Neural cell (in vitro differentiated cells): ENCODE measurements at regions not wholly inside any gene's neighbourhood (a gene's known extent, or its start where the extent isn't known, plus 50 kb on each side); places are given as distances from the start of the nearest gene placed in this dataset.

Source experiments
- H2AFZ ChIP-seq: fragments of 200-600, 300-800 bp; sonication (generic), shearing (Covaris generic); 2 replicates; pipeline ENCODE4 v1.6.0; 2014; ENCODE audit warnings: low read depth, mild to moderate bottlenecking, antibody characterized with exemption, low read length, moderate library complexity
- H3F3A ChIP-seq: fragments of 200-600 bp; shearing (Covaris generic); 2 replicates; pipeline ENCODE4 v1.6.1; 2016; ENCODE audit warnings: mild to moderate bottlenecking, moderate library complexity, mixed read lengths, antibody characterized with exemption, low read length; ENCODE audit not compliant: insufficient read depth, poor library complexity, severe bottlenecking
- H3K27ac ChIP-seq: fragments of 200-600, 300-800 bp; sonication (generic), shearing (Covaris generic); 2 replicates; pipeline ENCODE4 v1.5.1; 2014; ENCODE audit warnings: mild to moderate bottlenecking, low read length, moderate library complexity
- H3K27me3 ChIP-seq: fragments of 300-800, 200-600 bp; sonication (generic), shearing (Covaris generic); 2 replicates; pipeline ENCODE4 v1.6.0; 2014; ENCODE audit warnings: mild to moderate bottlenecking, low read depth, low read length, moderate library complexity; ENCODE audit not compliant: insufficient read depth
- H3K36me3 ChIP-seq: fragments of 300-800, 200-600 bp; sonication (generic), shearing (Covaris generic); 2 replicates; pipeline ENCODE4 v1.5.1; 2014; ENCODE audit warnings: mild to moderate bottlenecking, antibody characterized with exemption, low read length, moderate library complexity; ENCODE audit not compliant: insufficient read depth
- H3K4me2 ChIP-seq: fragments of 300-800, 200-600 bp; sonication (generic), shearing (Covaris generic); 2 replicates; pipeline ENCODE4 v1.6.0; 2014; ENCODE audit warnings: mild to moderate bottlenecking, low read length
- H3K4me3 ChIP-seq: fragments of 300-800, 200-600 bp; sonication (generic), shearing (Covaris generic); 2 replicates; pipeline ENCODE4 v1.5.1; 2014; ENCODE audit warnings: mild to moderate bottlenecking, low read length, moderate library complexity
- H3K79me2 ChIP-seq: fragments of 200-600 bp; shearing (Covaris generic); replicated peaks from 2 replicates; pipeline ENCODE4 v1.6.0; 2014; ENCODE audit warnings: mild to moderate bottlenecking, low read length, moderate library complexity; ENCODE audit not compliant: insufficient read depth
- H3K9ac ChIP-seq: fragments of 300-800, 200-600 bp; sonication (generic), shearing (Covaris generic); 2 replicates; pipeline ENCODE4 v1.6.1; 2016; ENCODE audit warnings: mild to moderate bottlenecking, low read length, mixed read lengths
- H3K9me2 ChIP-seq: fragments of 200-600 bp; shearing (Covaris generic); 2 replicates; pipeline ENCODE4 v1.6.1; 2016; ENCODE audit warnings: mild to moderate bottlenecking, low read length, mixed read lengths; ENCODE audit not compliant: insufficient read depth
- H3K9me3 ChIP-seq: fragments of 200-600, 300-800 bp; sonication (generic), shearing (Covaris generic); 2 replicates; pipeline ENCODE4 v1.6.1; 2016; ENCODE audit warnings: mild to moderate bottlenecking, mixed run types, low read length, moderate library complexity, mixed read lengths
- H4K20me1 ChIP-seq: fragments of 200-600 bp; shearing (Covaris generic); 2 replicates; pipeline ENCODE4 v1.6.1; 2016; ENCODE audit warnings: mild to moderate bottlenecking, mixed run types; ENCODE audit not compliant: insufficient read depth
- CTCF ChIP-seq: fragments of 450-650 bp; IDR thresholded peaks from 2 replicates; pipeline ENCODE4 v1.5.1; 2014; ENCODE audit warnings: antibody characterized with exemption, mild to moderate bottlenecking, moderate library complexity; ENCODE audit not compliant: poor library complexity, severe bottlenecking
- EP300 ChIP-seq: fragments of 450-650 bp; conservative IDR thresholded peaks from 2 replicates; pipeline ENCODE4 v1.6.1; 2014; ENCODE audit warnings: antibody characterized with exemption, mild to moderate bottlenecking, moderate library complexity; ENCODE audit not compliant: poor library complexity, severe bottlenecking
- EZH2 ChIP-seq: fragments of 200-600, 300-800 bp; shearing (Covaris generic), sonication (generic); IDR thresholded peaks from 2 replicates; pipeline ENCODE4 v1.6.1; 2014; ENCODE audit warnings: antibody characterized with exemption, low read length, borderline replicate concordance, mild to moderate bottlenecking; ENCODE audit not compliant: insufficient read depth, poor library complexity, severe bottlenecking
- MXI1 ChIP-seq: fragments of 450-650 bp; conservative IDR thresholded peaks from 2 replicates; pipeline ENCODE4 v1.6.1; 2014; ENCODE audit warnings: antibody characterized with exemption, mild to moderate bottlenecking; ENCODE audit not compliant: poor library complexity, severe bottlenecking
- POLR2AphosphoS5 ChIP-seq: IDR thresholded peaks from 2 replicates; pipeline ENCODE4 v1.6.1; 2012
- RAD21 ChIP-seq: fragments of 450-650 bp; conservative IDR thresholded peaks from 2 replicates; pipeline ENCODE4 v1.6.1; 2014; ENCODE audit warnings: antibody characterized with exemption, mild to moderate bottlenecking, moderate library complexity
- REST ChIP-seq: IDR thresholded peaks from 2 replicates; pipeline ENCODE4 v1.6.1; 2012; ENCODE audit warnings: borderline replicate concordance
- SMC3 ChIP-seq: fragments of 450-650 bp; conservative IDR thresholded peaks from 2 replicates; pipeline ENCODE4 v1.6.1; 2014; ENCODE audit warnings: antibody characterized with exemption, mild to moderate bottlenecking, moderate library complexity; ENCODE audit not compliant: poor library complexity
- TAF1 ChIP-seq: IDR thresholded peaks from 2 replicates; pipeline ENCODE4 v1.6.1; 2012; ENCODE audit warnings: low read depth

- H3K4me3 ChIP-seq, result no peak overlapping the region
- TF ChIP-seq MXI1 (no peak), CTCF (no peak), POLR2AphosphoS5 (no peak), SMC3 (no peak), TAF1 (no peak), EP300 (no peak), RAD21 (no peak), EZH2 (no peak), REST (no peak)
- H3K79me2 ChIP-seq, result no peaks in the 10 kb centered on the region
- H3K9me2 ChIP-seq, result no peaks in the 10 kb centered on the region
- H3K9ac ChIP-seq, result no peak overlapping the region
- H4K20me1 ChIP-seq, result no peaks in the 10 kb centered on the region
- no peaks in the 10 kb centered on the region for H3K27me3 ChIP-seq
- no peaks in the 10 kb centered on the region for H3K36me3 ChIP-seq
- H3K27ac ChIP-seq, result no peak overlapping the region
- H2AFZ ChIP-seq, result no peak overlapping the region
- H3K9me3 ChIP-seq, result no peaks in the 10 kb centered on the region
- H3K4me2 ChIP-seq, result no peak overlapping the region
- no peaks in the 10 kb centered on the region for H3F3A ChIP-seq
Measured at GRCh38 chrX:122203399-122203798, 980.7 kb upstream of the GRIA3 start.

- H3K4me2 ChIP-seq, result no peak overlapping the region
- H3K9me3 ChIP-seq, result no peaks in the 10 kb centered on the region
- no peaks in the 10 kb centered on the region for H3K79me2 ChIP-seq
- no peaks in the 10 kb centered on the region for H3K27me3 ChIP-seq
- no peaks in the 10 kb centered on the region for H3K36me3 ChIP-seq
- H3K9me2 ChIP-seq, result no peaks in the 10 kb centered on the region
- H4K20me1 ChIP-seq, result no peaks in the 10 kb centered on the region
- H3F3A ChIP-seq, result no peaks in the 10 kb centered on the region
- TF ChIP-seq EZH2, result no peak
- no peak for TF ChIP-seq POLR2AphosphoS5
- no peak for TF ChIP-seq MXI1
- TF ChIP-seq RAD21, result no peak
- no peak overlapping the region for H2AFZ ChIP-seq
- no peak overlapping the region for H3K27ac ChIP-seq
- no peak overlapping the region for H3K4me3 ChIP-seq
- H3K9ac ChIP-seq, result no peak overlapping the region
Measured at GRCh38 chrX:122218666-122219065, 965.4 kb upstream of the GRIA3 start.

GRCh38 chrX:122219226-122219625 lies 964.9 kb upstream of the GRIA3 start:
- Histone ChIP-seq H2AFZ (no peak overlapping the region), H3K9me3 (no peaks in the 10 kb centered on the region), H3K4me2 (no peak overlapping the region), H3K36me3 (no peaks in the 10 kb centered on the region), H3K9me2 (no peaks in the 10 kb centered on the region), H3F3A (no peaks in the 10 kb centered on the region), H3K79me2 (no peaks in the 10 kb centered on the region), H3K4me3 (no peak overlapping the region), H3K27me3 (no peaks in the 10 kb centered on the region), H3K27ac (no peak overlapping the region), H3K9ac (no peak overlapping the region), H4K20me1 (no peaks in the 10 kb centered on the region)
- TF ChIP-seq REST (no peak), MXI1 (no peak), POLR2AphosphoS5 (no peak), EP300 (no peak), CTCF (no peak), RAD21 (no peak), TAF1 (no peak), SMC3 (no peak), EZH2 (no peak)
